ENCODE measurements at regions not wholly inside any gene's neighbourhood (a gene's known extent, or its start where the extent isn't known, plus 50 kb on each side); places are given as distances from the start of the nearest gene placed in this dataset.

DNA sequence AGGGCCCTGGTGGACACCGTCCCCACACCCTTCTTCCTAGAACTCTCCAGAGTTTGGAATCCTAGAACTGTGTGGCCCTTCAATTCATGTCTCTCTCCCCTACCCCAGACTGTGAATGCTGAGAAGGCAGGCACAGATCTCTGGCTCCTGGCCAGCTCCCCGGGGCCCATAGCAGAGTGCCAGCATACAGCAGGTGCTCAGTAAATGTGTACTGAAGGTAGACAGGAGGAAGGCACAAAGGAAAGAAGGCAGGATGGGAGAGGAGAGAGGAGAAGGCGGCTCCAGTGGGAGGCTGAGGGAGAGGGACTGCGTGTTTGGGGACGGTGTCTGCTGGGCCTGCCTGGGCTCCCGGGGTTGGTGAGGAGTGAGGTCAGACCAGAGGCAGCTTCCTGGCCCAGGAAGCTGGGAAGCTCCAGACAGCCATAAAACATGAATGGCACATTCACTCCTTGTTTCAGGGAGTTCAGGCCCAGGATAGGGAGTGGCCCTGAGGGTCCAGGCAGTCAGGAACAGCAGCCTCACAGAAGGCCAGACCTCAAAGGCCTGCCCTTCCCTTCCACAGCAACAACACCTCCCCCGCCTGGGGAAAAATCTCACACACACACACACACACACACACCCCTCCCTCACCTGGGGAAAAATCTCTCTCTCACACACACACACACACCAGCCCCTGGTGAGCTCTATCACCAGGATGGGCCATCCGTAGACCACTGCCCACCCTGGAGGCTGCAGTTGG, 137.1 kb upstream of the PRR20G start:
- no peak overlapping the region for H3K4me3 ChIP-seq
- no peak for DNase-seq (ENCODE audit: low spot score in 2 of 2)
- no peak overlapping the region for H3K27ac ChIP-seq
- no peaks in the 10 kb centered on the region for H3K36me3 ChIP-seq
- no peaks in the 10 kb centered on the region for H3K9me3 ChIP-seq
- H3K27me3 ChIP-seq = peaks cover 0 to 80% of the 10 kb centered on the region in 2 donors
- TF ChIP-seq EP300 (IDR thresholded peaks at IDR 0.05) (no peak), POLR2A (IDR thresholded peaks at IDR 0.05) (no peak)
- TF ChIP-seq, protein P1, sequence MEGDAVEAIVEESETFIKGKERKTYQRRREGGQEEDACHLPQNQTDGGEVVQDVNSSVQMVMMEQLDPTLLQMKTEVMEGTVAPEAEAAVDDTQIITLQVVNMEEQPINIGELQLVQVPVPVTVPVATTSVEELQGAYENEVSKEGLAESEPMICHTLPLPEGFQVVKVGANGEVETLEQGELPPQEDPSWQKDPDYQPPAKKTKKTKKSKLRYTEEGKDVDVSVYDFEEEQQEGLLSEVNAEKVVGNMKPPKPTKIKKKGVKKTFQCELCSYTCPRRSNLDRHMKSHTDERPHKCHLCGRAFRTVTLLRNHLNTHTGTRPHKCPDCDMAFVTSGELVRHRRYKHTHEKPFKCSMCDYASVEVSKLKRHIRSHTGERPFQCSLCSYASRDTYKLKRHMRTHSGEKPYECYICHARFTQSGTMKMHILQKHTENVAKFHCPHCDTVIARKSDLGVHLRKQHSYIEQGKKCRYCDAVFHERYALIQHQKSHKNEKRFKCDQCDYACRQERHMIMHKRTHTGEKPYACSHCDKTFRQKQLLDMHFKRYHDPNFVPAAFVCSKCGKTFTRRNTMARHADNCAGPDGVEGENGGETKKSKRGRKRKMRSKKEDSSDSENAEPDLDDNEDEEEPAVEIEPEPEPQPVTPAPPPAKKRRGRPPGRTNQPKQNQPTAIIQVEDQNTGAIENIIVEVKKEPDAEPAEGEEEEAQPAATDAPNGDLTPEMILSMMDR (IDR thresholded peaks at IDR 0.05) = no peak
- WGBS, 2 donors = 42% methylated on average over 8 of the region's 8 CpGs
- peaks cover 0 to 8% (median 0%) of the 10 kb centered on the region in 4 donors for H3K4me1 ChIP-seq

DNA sequence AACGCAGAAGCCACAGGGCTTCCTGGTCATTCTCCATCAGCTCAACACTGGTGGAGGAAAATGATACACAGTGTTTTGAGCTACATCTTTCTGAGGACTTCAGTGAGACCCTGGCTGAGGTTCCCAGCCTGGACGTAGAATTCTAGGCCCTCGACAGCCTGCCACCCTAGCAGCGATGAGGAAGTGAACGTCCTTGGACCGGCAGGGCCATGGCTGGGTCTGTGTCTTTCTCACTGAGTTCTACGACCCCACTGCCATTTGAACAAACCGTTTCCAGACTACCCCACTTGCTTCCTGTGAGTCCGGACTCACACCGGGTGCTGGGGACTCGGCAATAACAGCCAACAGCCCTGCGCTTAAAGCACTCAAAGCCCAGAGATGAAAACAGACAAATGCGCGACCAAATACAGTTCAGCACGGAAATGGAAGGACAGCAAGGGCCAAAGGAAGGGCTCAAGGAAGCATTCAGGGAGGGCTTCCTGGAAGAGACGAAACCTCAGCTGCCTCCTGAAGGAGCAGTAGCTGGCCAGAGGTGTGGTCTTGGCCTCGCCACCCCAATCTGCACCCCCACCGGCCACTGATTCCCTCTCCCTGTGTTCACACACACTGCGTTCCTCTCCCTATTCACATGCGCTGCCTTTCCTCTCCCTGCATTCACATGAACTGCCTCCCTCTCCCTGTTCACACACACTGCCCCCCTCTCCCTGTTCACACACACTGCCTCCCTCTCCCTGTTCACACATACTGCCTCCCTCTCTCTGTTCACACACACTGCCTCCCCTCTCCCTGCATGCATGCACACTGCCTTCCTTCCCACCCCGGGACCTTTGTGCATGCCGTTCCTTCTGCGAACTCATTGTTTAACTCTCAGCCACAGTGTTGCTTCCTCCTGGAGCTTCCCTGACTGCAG, 136.3 kb upstream of the PRR20G start:
- no peaks in the 10 kb centered on the region for H3K36me3 ChIP-seq
- no peak overlapping the region for H3K27ac ChIP-seq
- DNase-seq (ENCODE audit: low spot score in 2 of 2) = no peak
- TF ChIP-seq, protein P1 (IDR thresholded peaks at IDR 0.05) = no peak
- TF ChIP-seq POLR2A (IDR thresholded peaks at IDR 0.05) = no peak
- no peak for TF ChIP-seq EP300 (IDR thresholded peaks at IDR 0.05)
- WGBS, 2 donors = 63 to 68% methylated on average over 23 of the region's 23 CpGs
- H3K4me1 ChIP-seq = peaks cover 0 to 8% (median 0%) of the 10 kb centered on the region in 4 donors
- H3K27me3 ChIP-seq = peaks cover 0 to 87% of the 10 kb centered on the region in 2 donors
- no peak overlapping the region for H3K4me3 ChIP-seq
- no peaks in the 10 kb centered on the region for H3K9me3 ChIP-seq

DNA sequence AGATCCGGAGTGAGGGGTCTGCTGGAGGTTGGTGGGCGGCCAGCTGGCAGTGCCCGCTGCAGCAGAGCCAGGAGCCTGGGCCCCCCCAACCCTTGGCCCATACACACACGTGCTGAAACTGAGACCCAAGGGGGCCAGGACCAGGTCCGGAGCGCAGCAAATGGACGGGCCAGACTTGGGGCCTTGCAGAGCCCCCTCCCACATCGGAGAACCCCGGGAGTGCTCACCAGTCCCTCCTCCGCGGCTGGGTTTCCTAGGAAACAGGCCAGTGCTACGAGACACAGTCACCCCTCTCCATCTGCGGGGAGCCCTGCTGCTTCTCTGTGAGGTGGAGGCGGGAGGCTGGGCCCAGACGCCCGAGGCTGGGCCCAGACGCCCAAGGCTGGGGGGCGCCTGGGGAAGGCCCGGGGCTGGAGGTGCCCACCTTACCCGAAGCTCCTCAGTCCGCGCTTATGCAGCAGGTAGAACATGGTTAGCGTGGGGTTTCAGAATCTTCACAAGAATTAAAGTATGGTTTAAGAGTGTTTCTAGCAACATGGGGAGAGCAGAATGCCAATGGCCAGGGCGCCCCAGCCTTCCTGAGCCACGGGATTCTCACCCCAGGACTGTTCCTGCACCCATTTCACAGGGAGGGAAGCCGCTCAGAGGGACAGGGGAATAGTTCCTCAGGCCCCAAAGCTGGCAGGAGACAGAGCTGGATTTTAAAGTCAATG, 135.0 kb upstream of the PRR20G start:
- H3K27me3 ChIP-seq = peaks cover 0 to 80% of the 10 kb centered on the region in 2 donors
- H3K4me1 ChIP-seq = peaks cover 0 to 8% (median 0%) of the 10 kb centered on the region in 4 donors
- TF ChIP-seq EP300 (IDR thresholded peaks at IDR 0.05) = no peak
- no peak for TF ChIP-seq POLR2A (IDR thresholded peaks at IDR 0.05)
- TF ChIP-seq, protein P1 (IDR thresholded peaks at IDR 0.05) = no peak
- no peak for DNase-seq (ENCODE audit: low spot score in 2 of 2)
- no peaks in the 10 kb centered on the region for H3K36me3 ChIP-seq
- H3K4me3 ChIP-seq = no peak overlapping the region
- H3K27ac ChIP-seq = no peak overlapping the region
- no peaks in the 10 kb centered on the region for H3K9me3 ChIP-seq
- WGBS, 2 donors = 50 to 53% methylated on average over 18 to 24 of the region's 26 CpGs

DNA sequence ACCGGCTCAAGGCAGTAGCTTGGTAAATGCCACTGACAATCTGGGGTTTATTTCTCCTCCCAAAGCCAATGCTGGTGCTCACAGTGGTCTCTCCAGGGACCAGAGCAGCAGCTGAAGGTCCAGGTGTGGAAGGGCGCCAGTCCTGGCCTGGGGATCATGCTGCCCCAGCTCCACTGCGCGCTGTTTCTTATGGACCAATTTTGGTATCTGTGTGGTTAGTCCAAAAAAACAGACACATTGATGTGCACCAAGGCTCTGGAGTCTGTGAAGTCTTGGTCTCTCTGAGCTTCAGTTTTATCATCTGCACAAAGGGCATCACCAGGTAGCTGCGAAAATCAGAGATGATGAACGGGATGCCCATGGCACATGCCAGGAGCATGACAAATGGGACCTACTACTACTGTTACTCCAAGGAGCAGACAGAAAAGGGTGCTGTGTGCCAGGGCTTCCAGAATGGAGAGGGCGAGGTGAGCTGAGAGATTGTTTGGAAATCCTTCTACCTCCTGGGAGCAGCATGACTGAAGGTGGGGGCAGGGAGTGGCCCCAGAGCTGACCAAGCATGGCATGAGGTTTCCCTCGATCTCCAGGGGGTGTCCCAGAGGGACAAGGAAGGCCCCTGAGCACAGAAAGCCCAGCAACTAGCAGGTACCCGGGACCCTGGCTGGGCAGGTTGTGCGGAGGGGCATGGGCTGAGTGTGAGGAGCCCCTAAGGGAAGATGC, 134.3 kb upstream of the PRR20G start:
- H3K4me1 ChIP-seq = peaks cover 0 to 8% (median 0%) of the 10 kb centered on the region in 4 donors
- no peak overlapping the region for H3K4me3 ChIP-seq
- no peaks in the 10 kb centered on the region for H3K9me3 ChIP-seq
- TF ChIP-seq, protein P1 (IDR thresholded peaks at IDR 0.05) = no peak
- no peak for TF ChIP-seq POLR2A (IDR thresholded peaks at IDR 0.05)
- no peak for TF ChIP-seq EP300 (IDR thresholded peaks at IDR 0.05)
- no peaks in the 10 kb centered on the region for H3K36me3 ChIP-seq
- H3K27ac ChIP-seq = no peak overlapping the region
- DNase-seq (ENCODE audit: low spot score in 2 of 2) = no peak
- peaks cover 0 to 78% of the 10 kb centered on the region in 2 donors for H3K27me3 ChIP-seq
- 80 to 85% methylated on average over 9 to 10 of the region's 10 CpGs for WGBS, 2 donors
